Activated CD8-positive, alpha-beta T cell treated with anti-CD3 and anti-CD28 coated beads, Interleukin-2, amount 10 ng/mL, durations not matched to agents 7 days and 5 days (primary cell): ENCODE measurements at regions not wholly inside any gene's neighbourhood (a gene's known extent, or its start where the extent isn't known, plus 50 kb on each side); places are given as distances from the start of the nearest gene placed in this dataset.

Experiments used
- ATAC-seq: fragments of 150-1000 bp; cut with Tn5 transposase; one replicate; pipeline ENCODE4 v1.10.0; 2021; ENCODE audit warnings: moderate library complexity
- CTCF ChIA-PET: fragments of 350-600 bp; sonication (Branson Sonifier 250); formaldehyde crosslinking; loops from one replicate; lab custom pipeline; 2021; ENCODE audit warnings: antibody characterized with exemption; lab: Charles Lee
- POLR2A ChIA-PET: fragments of 350-600 bp; sonication (Branson Sonifier 250); formaldehyde crosslinking; loops from one replicate; lab custom pipeline; 2021; ENCODE audit warnings: antibody characterized with exemption; lab: Charles Lee
- DNase-seq: peaks from one replicate; pipeline ENCODE4 v3.0.0-alpha.2; 2020
- H3K27ac Mint-ChIP-seq: one replicate; pipeline ENCODE4 v1.8.0; 2021; ENCODE audit warnings: mild to moderate bottlenecking, mixed read lengths
- H3K27me3 Mint-ChIP-seq: one replicate; pipeline ENCODE4 v1.8.0; 2021; ENCODE audit warnings: low read depth, mixed read lengths
- H3K36me3 Mint-ChIP-seq: one replicate; pipeline ENCODE4 v1.8.0; 2021; ENCODE audit warnings: low read depth, mixed read lengths
- H3K4me1 Mint-ChIP-seq: one replicate; pipeline ENCODE4 v1.8.0; 2021; ENCODE audit warnings: low read depth, mixed read lengths
- H3K4me3 Mint-ChIP-seq: one replicate; pipeline ENCODE4 v1.8.0; 2021; ENCODE audit warnings: mild to moderate bottlenecking, mixed read lengths
- H3K9me3 Mint-ChIP-seq: one replicate; pipeline ENCODE4 v1.8.0; 2022; ENCODE audit warnings: mixed read lengths; ENCODE audit not compliant: insufficient read depth

GRCh38 chr6:96743496-96743895, 93.8 kb downstream of the GPR63 start:
- ChIA-PET POLR2A (no interaction called here), CTCF (no interaction called here)
- DNase-seq, result no peak
- H3K4me1 Mint-ChIP-seq, result no peaks in the 10 kb centered on the region
- no peaks in the 10 kb centered on the region for H3K9me3 Mint-ChIP-seq
- H3K4me3 Mint-ChIP-seq, result no peak overlapping the region
- peaks cover 10% of the 10 kb centered on the region for H3K27me3 Mint-ChIP-seq
- H3K36me3 Mint-ChIP-seq, result no peaks in the 10 kb centered on the region
- no peak for ATAC-seq
- no peak overlapping the region for H3K27ac Mint-ChIP-seq

- ChIA-PET POLR2A (interaction anchor here (0.6 kb wide), 1 partner anchor 212 kb away, joined by 4 read pairs; no protein-coding TSS in a partner anchor), CTCF (no interaction called here)
- DNase-seq, result no peak
- ATAC-seq, result no peak
- H3K27me3 Mint-ChIP-seq, result peaks cover 10% of the 10 kb centered on the region
- H3K4me1 Mint-ChIP-seq, result no peaks in the 10 kb centered on the region
- no peak overlapping the region for H3K27ac Mint-ChIP-seq
- H3K4me3 Mint-ChIP-seq, result no peak overlapping the region
- H3K9me3 Mint-ChIP-seq, result no peaks in the 10 kb centered on the region
- H3K36me3 Mint-ChIP-seq, result no peaks in the 10 kb centered on the region
These were observed 94.6 kb downstream of the GPR63 start for GRCh38 chr6:96742702-96743101.

- Mint-ChIP-seq H3K27ac (no peak overlapping the region), H3K27me3 (peaks cover 2% of the 10 kb centered on the region)
These were observed 101.9 kb downstream of the GPR63 start for GRCh38 chr6:96735332-96735731.

GRCh38 chr6:96727144-96727543, 110.1 kb downstream of the GPR63 start:
- ChIA-PET CTCF (no interaction called here), POLR2A (no interaction called here)
- no peak overlapping the region for H3K27ac Mint-ChIP-seq
- no peaks in the 10 kb centered on the region for H3K9me3 Mint-ChIP-seq
- H3K4me1 Mint-ChIP-seq, result no peaks in the 10 kb centered on the region
- no peak for ATAC-seq
- H3K27me3 Mint-ChIP-seq, result peaks cover 6% of the 10 kb centered on the region
- no peak overlapping the region for H3K4me3 Mint-ChIP-seq
- no peak for DNase-seq
- no peaks in the 10 kb centered on the region for H3K36me3 Mint-ChIP-seq

More at GRCh38 chr6:96735332-96735731, 101.9 kb downstream of the GPR63 start:
- DNase-seq (no peak), ATAC-seq (no peak)
- POLR2A ChIA-PET, result no interaction called here
- H3K4me3 Mint-ChIP-seq, result no peak overlapping the region
- CTCF ChIA-PET, result no interaction called here
- no peaks in the 10 kb centered on the region for H3K36me3 Mint-ChIP-seq
- H3K4me1 Mint-ChIP-seq, result no peaks in the 10 kb centered on the region
- no peaks in the 10 kb centered on the region for H3K9me3 Mint-ChIP-seq

- ATAC-seq (no peak), DNase-seq (no peak)
- CTCF ChIA-PET, result no interaction called here
- Mint-ChIP-seq H3K27me3 (peaks cover 6% of the 10 kb centered on the region), H3K4me1 (no peaks in the 10 kb centered on the region), H3K9me3 (no peaks in the 10 kb centered on the region), H3K27ac (no peak overlapping the region), H3K4me3 (no peak overlapping the region), H3K36me3 (no peaks in the 10 kb centered on the region)
- POLR2A ChIA-PET, result no interaction called here
These were observed 112.0 kb downstream of the GPR63 start for GRCh38 chr6:96725296-96725695.

- DNase-seq, result no peak
- Mint-ChIP-seq H3K27ac (no peak overlapping the region), H3K4me1 (no peaks in the 10 kb centered on the region), H3K27me3 (peaks cover 6% of the 10 kb centered on the region), H3K4me3 (no peak overlapping the region), H3K9me3 (no peaks in the 10 kb centered on the region), H3K36me3 (no peaks in the 10 kb centered on the region)
- CTCF ChIA-PET, result no interaction called here
- POLR2A ChIA-PET, result no interaction called here
- no peak for ATAC-seq
These were observed 112.6 kb downstream of the GPR63 start for GRCh38 chr6:96724641-96725040.

GRCh38 chr6:96723362-96723761, 113.9 kb downstream of the GPR63 start:
- ATAC-seq (no peak), DNase-seq (no peak)
- ChIA-PET POLR2A (no interaction called here), CTCF (no interaction called here)
- H3K27ac Mint-ChIP-seq, result no peak overlapping the region
- H3K4me1 Mint-ChIP-seq, result no peaks in the 10 kb centered on the region
- no peaks in the 10 kb centered on the region for H3K9me3 Mint-ChIP-seq
- H3K4me3 Mint-ChIP-seq, result no peak overlapping the region
- peaks cover 6% of the 10 kb centered on the region for H3K27me3 Mint-ChIP-seq
- no peaks in the 10 kb centered on the region for H3K36me3 Mint-ChIP-seq

- CTCF ChIA-PET, result no interaction called here
- POLR2A ChIA-PET, result no interaction called here
- no peak overlapping the region for H3K4me3 Mint-ChIP-seq
- no peaks in the 10 kb centered on the region for H3K9me3 Mint-ChIP-seq
- DNase-seq (no peak), ATAC-seq (no peak)
- no peaks in the 10 kb centered on the region for H3K4me1 Mint-ChIP-seq
- H3K36me3 Mint-ChIP-seq, result no peaks in the 10 kb centered on the region
- H3K27me3 Mint-ChIP-seq, result peaks cover 6% of the 10 kb centered on the region
- no peak overlapping the region for H3K27ac Mint-ChIP-seq
These were observed 116.0 kb downstream of the GPR63 start for GRCh38 chr6:96721227-96721626.

- no peaks in the 10 kb centered on the region for H3K27me3 Mint-ChIP-seq
- POLR2A ChIA-PET, result no interaction called here
- CTCF ChIA-PET, result no interaction called here
These were observed 121.1 kb downstream of the GPR63 start for GRCh38 chr6:96716221-96716620.

GRCh38 chr6:96715608-96716007, 121.7 kb downstream of the GPR63 start:
- Mint-ChIP-seq H3K4me3 (no peak overlapping the region), H3K27ac (no peak overlapping the region), H3K9me3 (no peaks in the 10 kb centered on the region), H3K4me1 (no peaks in the 10 kb centered on the region), H3K36me3 (no peaks in the 10 kb centered on the region), H3K27me3 (no peaks in the 10 kb centered on the region)
- ATAC-seq, result no peak
- ChIA-PET CTCF (no interaction called here), POLR2A (no interaction called here)
- DNase-seq, result no peak

More at GRCh38 chr6:96716221-96716620, 121.1 kb downstream of the GPR63 start:
- Mint-ChIP-seq H3K27ac (no peak overlapping the region), H3K4me1 (no peaks in the 10 kb centered on the region), H3K36me3 (no peaks in the 10 kb centered on the region), H3K4me3 (no peak overlapping the region), H3K9me3 (no peaks in the 10 kb centered on the region)
- ATAC-seq, result no peak
- DNase-seq, result no peak

- no peak for ATAC-seq
- ChIA-PET POLR2A (no interaction called here), CTCF (no interaction called here)
- no peaks in the 10 kb centered on the region for H3K36me3 Mint-ChIP-seq
- DNase-seq, result no peak
- no peaks in the 10 kb centered on the region for H3K9me3 Mint-ChIP-seq
- H3K4me3 Mint-ChIP-seq, result no peak overlapping the region
- no peaks in the 10 kb centered on the region for H3K4me1 Mint-ChIP-seq
- H3K27ac Mint-ChIP-seq, result no peak overlapping the region
- H3K27me3 Mint-ChIP-seq, result peaks cover 2% of the 10 kb centered on the region
These were observed 132.6 kb downstream of the GPR63 start for GRCh38 chr6:96704713-96705112.

- Mint-ChIP-seq H3K9me3 (no peaks in the 10 kb centered on the region), H3K36me3 (no peaks in the 10 kb centered on the region), H3K4me1 (no peaks in the 10 kb centered on the region), H3K27ac (no peak overlapping the region), H3K4me3 (no peak overlapping the region), H3K27me3 (peaks cover 6% of the 10 kb centered on the region)
- CTCF ChIA-PET, result no interaction called here
- DNase-seq (no peak), ATAC-seq (no peak)
- POLR2A ChIA-PET, result no interaction called here
These were observed 134.7 kb downstream of the GPR63 start for GRCh38 chr6:96702626-96703025.

- Mint-ChIP-seq H3K36me3 (no peaks in the 10 kb centered on the region), H3K27me3 (peaks cover 10% of the 10 kb centered on the region), H3K27ac (no peak overlapping the region), H3K4me1 (no peaks in the 10 kb centered on the region), H3K9me3 (no peaks in the 10 kb centered on the region), H3K4me3 (no peak overlapping the region)
- CTCF ChIA-PET, result interaction anchor here (1.4 kb wide), 1 partner anchor 359 kb away, joined by 3 read pairs; no protein-coding TSS in a partner anchor
- DNase-seq (no peak), ATAC-seq (no peak)
- POLR2A ChIA-PET, result no interaction called here
These were observed 136.4 kb downstream of the GPR63 start for GRCh38 chr6:96700915-96701314.
